ENCODE measurements at regions not wholly inside any gene's neighbourhood (a gene's known extent, or its start where the extent isn't known, plus 50 kb on each side); places are given as distances from the start of the nearest gene placed in this dataset.

DNA sequence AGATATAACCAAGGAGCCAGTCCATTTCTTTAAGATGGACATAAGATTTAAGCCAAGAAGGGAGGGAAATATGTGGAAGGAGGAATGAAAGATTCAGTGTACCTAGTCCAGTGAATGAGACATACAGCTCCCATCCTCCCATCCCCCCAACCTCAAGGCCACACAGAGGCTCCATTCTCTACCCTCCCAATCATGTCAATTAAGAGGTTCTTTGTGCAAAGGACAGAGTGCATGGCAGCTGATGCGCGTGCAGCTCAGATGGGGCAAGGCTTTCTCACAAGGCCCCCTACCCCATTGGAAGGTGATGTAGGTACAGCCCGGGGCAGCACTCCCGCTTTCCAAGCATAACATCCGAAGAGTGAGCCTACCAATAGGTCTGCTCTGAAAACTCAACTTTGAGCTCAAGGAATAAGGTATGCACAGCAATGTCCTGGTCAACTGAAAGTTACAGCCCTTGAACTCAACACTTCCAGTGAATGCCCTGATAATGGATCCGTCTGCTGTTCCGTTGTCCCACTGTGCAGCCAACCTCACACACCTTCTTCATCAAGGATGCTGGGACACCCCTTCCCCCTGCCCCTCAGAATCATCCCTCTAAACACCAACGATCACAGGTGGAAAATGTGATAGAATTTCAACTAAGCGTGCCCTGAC, 458.1 kb downstream of the SOX9 start:
- no peaks in the 10 kb centered on the region for H3K4me1 ChIP-seq
- no peak overlapping the region for H3K27ac ChIP-seq
- peaks cover 0 to 29% of the 10 kb centered on the region in 2 donors for H3K27me3 ChIP-seq
- H3K36me3 ChIP-seq = no peaks in the 10 kb centered on the region
- no peak overlapping the region for H3K4me3 ChIP-seq
- intact Hi-C loops (cut with DNase I; ENCODE audit: low total_unique reads) = no loop called here
- TF ChIP-seq, protein P1, sequence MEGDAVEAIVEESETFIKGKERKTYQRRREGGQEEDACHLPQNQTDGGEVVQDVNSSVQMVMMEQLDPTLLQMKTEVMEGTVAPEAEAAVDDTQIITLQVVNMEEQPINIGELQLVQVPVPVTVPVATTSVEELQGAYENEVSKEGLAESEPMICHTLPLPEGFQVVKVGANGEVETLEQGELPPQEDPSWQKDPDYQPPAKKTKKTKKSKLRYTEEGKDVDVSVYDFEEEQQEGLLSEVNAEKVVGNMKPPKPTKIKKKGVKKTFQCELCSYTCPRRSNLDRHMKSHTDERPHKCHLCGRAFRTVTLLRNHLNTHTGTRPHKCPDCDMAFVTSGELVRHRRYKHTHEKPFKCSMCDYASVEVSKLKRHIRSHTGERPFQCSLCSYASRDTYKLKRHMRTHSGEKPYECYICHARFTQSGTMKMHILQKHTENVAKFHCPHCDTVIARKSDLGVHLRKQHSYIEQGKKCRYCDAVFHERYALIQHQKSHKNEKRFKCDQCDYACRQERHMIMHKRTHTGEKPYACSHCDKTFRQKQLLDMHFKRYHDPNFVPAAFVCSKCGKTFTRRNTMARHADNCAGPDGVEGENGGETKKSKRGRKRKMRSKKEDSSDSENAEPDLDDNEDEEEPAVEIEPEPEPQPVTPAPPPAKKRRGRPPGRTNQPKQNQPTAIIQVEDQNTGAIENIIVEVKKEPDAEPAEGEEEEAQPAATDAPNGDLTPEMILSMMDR (IDR thresholded peaks at IDR 0.05) = no peak
- no peak for DNase-seq
- no peaks in the 10 kb centered on the region for H3K9me3 ChIP-seq

DNA sequence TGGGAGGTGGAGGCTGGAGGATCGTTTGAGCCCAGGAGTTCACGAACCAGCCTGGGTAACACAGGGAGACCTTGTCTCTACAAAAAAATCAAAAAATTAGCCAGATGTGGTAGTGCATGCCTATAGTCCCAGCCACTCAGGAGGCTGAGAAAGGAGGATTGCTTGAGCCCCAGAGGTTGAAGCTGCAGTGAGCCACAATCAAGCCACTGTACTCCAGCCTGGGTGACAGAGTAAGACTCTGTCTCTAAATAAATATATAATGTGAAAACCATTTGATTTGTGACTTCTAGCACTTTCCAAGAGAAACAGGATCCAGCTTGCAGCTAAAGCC, 459.1 kb downstream of the SOX9 start:
- peaks cover 0 to 19% of the 10 kb centered on the region in 2 donors for H3K27me3 ChIP-seq
- no peaks in the 10 kb centered on the region for H3K4me1 ChIP-seq
- H3K9me3 ChIP-seq = no peaks in the 10 kb centered on the region
- H3K36me3 ChIP-seq = no peaks in the 10 kb centered on the region
- TF ChIP-seq, protein P1 (IDR thresholded peaks at IDR 0.05) = no peak
- intact Hi-C loops (cut with DNase I; ENCODE audit: low total_unique reads) = no loop called here
- H3K4me3 ChIP-seq = no peak overlapping the region
- no peak overlapping the region for H3K27ac ChIP-seq
- DNase-seq = no peak

DNA sequence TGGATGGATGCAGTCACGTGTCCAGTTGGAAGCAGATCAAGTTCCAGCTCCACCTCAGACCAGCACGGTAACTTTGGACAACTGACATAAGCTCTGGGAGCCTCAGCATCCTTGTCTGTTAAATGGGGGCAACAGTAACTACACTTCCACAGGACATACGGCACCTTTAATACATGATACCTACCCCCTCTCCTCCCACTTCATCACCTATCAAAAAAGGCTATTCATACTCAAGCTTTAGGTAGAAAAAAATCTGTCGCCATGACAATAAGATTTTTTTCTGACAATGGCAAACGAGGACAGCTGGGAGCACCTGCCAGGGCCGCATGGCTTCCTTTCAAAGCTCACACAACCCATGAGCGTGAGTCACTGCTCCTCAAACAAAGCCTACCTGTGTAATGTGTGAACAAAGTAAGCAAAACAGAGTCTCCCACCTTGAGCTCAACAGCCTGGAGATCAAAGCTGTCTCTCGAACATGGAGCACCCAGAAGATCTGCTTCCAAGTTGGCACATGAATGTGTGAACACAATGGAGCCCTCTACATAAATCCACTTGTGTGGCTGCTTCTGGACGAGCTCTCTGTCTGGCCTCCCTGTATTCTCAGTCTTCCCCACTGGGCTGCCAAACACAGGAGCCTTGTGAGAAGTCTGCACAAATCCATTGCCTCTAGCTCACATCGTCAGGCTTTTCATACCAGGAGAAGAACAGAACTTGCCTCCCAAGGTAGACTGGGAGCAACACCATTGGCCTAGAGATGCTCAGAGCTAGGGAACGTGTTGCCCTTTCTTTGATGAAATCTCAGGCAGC, 459.7 kb downstream of the SOX9 start:
- H3K9me3 ChIP-seq = no peaks in the 10 kb centered on the region
- H3K27ac ChIP-seq = no peak overlapping the region
- H3K4me3 ChIP-seq = no peak overlapping the region
- TF ChIP-seq, protein P1 (IDR thresholded peaks at IDR 0.05) = no peak
- peaks cover 0 to 13% of the 10 kb centered on the region in 2 donors for H3K27me3 ChIP-seq
- intact Hi-C loops (cut with DNase I; ENCODE audit: low total_unique reads) = no loop called here
- no peaks in the 10 kb centered on the region for H3K4me1 ChIP-seq
- H3K36me3 ChIP-seq = no peaks in the 10 kb centered on the region
- DNase-seq = no peak

DNA sequence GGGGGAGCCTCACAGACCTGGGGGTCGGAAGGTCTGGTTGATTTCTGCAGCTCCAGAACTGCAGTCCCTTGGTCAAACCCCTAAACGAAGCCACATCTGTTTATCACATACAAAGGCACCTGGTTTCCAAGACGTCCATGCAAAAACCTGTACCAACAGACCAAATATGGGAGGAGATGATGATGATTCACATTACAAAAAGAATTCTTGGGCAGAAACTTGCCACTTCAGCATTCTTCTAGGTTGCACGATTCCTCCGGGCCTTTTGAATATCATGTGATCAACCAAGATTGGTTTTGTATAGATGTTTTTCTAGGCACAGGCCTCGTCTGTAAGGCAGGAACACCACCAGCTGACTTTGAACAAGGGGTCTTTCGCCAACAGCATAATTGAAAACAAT, 466.3 kb downstream of the SOX9 start:
- H3K9me3 ChIP-seq = no peaks in the 10 kb centered on the region
- no peak overlapping the region for H3K4me3 ChIP-seq
- no peak for DNase-seq
- no peak overlapping the region for H3K27ac ChIP-seq
- TF ChIP-seq, protein P1 (IDR thresholded peaks at IDR 0.05) = no peak
- H3K36me3 ChIP-seq = no peaks in the 10 kb centered on the region
- intact Hi-C loops (cut with DNase I; ENCODE audit: low total_unique reads) = no loop called here
- H3K27me3 ChIP-seq = peaks cover 0 to 9% of the 10 kb centered on the region in 2 donors
- peaks cover 0 to 11% (median 10%) of the 10 kb centered on the region in 4 donors for H3K4me1 ChIP-seq

DNA sequence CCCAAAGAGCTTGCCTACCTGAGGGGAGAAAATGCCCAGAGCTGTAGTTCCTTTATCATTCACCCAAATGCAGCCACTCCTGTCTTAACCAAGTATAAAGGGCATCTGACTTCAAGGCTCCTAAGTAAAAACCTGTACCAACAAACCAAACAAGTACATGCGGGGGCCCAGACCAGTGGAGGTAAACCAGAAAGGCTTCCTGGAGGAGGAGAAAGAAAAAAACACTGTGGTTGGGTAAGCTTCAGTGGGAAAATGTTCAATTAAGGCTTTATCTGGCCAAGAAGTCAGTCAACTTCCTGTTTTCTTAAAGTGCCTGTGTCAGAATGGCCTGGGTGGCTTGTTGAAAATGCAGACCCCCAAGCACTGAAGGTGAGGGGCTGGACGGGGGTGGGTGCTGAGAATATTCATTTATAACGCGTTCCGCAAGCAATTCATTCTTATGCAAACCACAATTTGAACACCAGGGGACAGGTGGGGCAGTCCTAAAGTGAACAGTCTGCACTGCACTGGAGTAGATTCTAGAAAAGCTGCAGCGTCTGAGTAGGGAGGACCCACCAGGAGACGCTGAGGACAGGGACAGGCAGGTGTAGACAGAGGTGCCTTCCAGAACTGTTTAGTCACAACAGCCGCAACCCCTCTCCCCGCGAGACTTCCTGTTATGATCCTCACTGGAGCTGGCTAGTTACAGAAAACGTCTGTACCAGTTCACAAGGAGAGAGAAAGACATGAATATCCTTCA, 467.1 kb downstream of the SOX9 start:
- Histone ChIP-seq H3K27me3 (peaks cover 0 to 13% of the 10 kb centered on the region in 2 donors), H3K9me3 (no peaks in the 10 kb centered on the region), H3K27ac (no peak overlapping the region), H3K4me3 (no peak overlapping the region), H3K36me3 (no peaks in the 10 kb centered on the region), H3K4me1 (peaks cover 0 to 19% (median 15%) of the 10 kb centered on the region in 4 donors)
- no peak for DNase-seq
- TF ChIP-seq, protein P1 (IDR thresholded peaks at IDR 0.05) = no peak
- intact Hi-C loops (cut with DNase I; ENCODE audit: low total_unique reads) = no loop called here
